H9 (cell line): ENCODE measurements at regions not wholly inside any gene's neighbourhood (a gene's known extent, or its start where the extent isn't known, plus 50 kb on each side); places are given as distances from the start of the nearest gene placed in this dataset.

ENCODE experiments used
- DNase-seq: peaks from one replicate; pipeline ENCODE4 v3.0.0-alpha.2; 2017
- H2AFZ ChIP-seq: one replicate; pipeline ENCODE4 v1.6.1; 2013; ENCODE audit warnings: mild to moderate bottlenecking, low read length, control low read depth, moderate library complexity
- H2AK5ac ChIP-seq: 2 replicates; pipeline ENCODE4 v1.6.1; 2013; ENCODE audit warnings: low read length, control low read depth, mixed read lengths; ENCODE audit not compliant: insufficient read length
- H2BK120ac ChIP-seq: one replicate; pipeline ENCODE4 v1.6.1; 2013; ENCODE audit warnings: low read depth, mild to moderate bottlenecking, low read length, control low read depth, inconsistent platforms; ENCODE audit not compliant: poor library complexity, severe bottlenecking
- H2BK12ac ChIP-seq: 2 replicates; pipeline ENCODE4 v1.6.1; 2013; ENCODE audit warnings: low read length, control low read depth, mixed read lengths, low read depth; ENCODE audit not compliant: insufficient read length
- H2BK15ac ChIP-seq: 2 replicates; pipeline ENCODE4 v1.6.1; 2013; ENCODE audit warnings: low read depth, low read length, control low read depth
- H2BK20ac ChIP-seq: one replicate; pipeline ENCODE4 v1.6.1; 2013; ENCODE audit warnings: low read depth, mild to moderate bottlenecking, low read length, control low read depth, inconsistent platforms; ENCODE audit not compliant: poor library complexity, severe bottlenecking
- H2BK5ac ChIP-seq: 2 replicates; pipeline ENCODE4 v1.6.1; 2013; ENCODE audit warnings: low read length, control low read depth, mixed read lengths; ENCODE audit not compliant: insufficient read length
- H3K14ac ChIP-seq: 2 replicates; pipeline ENCODE4 v1.6.1; 2013; ENCODE audit warnings: low read length, control low read depth; ENCODE audit not compliant: insufficient read depth
- H3K18ac ChIP-seq: 2 replicates; pipeline ENCODE4 v1.6.1; 2013; ENCODE audit warnings: low read depth, mild to moderate bottlenecking, mixed read lengths, low read length, control low read depth; ENCODE audit not compliant: insufficient read length
- H3K23ac ChIP-seq: 2 replicates; pipeline ENCODE4 v1.6.1; 2013; ENCODE audit warnings: low read length, control low read depth, mixed read lengths, low read depth; ENCODE audit not compliant: insufficient read length
- H3K23me2 ChIP-seq: 2 replicates; pipeline ENCODE4 v1.6.1; 2013; ENCODE audit warnings: low read depth, mild to moderate bottlenecking, mixed read lengths, low read length, control low read depth; ENCODE audit not compliant: insufficient read length, poor library complexity, severe bottlenecking
- H3K27ac ChIP-seq: 2 replicates; pipeline ENCODE4 v1.5.1; 2013; ENCODE audit warnings: low read length, control low read depth, mixed read lengths, low read depth; ENCODE audit not compliant: insufficient read length
- H3K27me3 ChIP-seq: 2 replicates; pipeline ENCODE4 v1.6.1; 2013; ENCODE audit warnings: low read length, control low read depth, inconsistent platforms; ENCODE audit not compliant: insufficient read depth
- H3K4ac ChIP-seq: 2 replicates; pipeline ENCODE4 v1.6.1; 2013; ENCODE audit warnings: low read depth, mild to moderate bottlenecking, control low read depth, inconsistent platforms, low read length, moderate library complexity
- H3K4me1 ChIP-seq: 2 replicates; pipeline ENCODE4 v1.6.1; 2013; ENCODE audit warnings: low read length, control low read depth, inconsistent platforms; ENCODE audit not compliant: insufficient read depth
- H3K4me2 ChIP-seq: 2 replicates; pipeline ENCODE4 v1.6.1; 2013; ENCODE audit warnings: low read length, control low read depth, mixed read lengths; ENCODE audit not compliant: insufficient read length, insufficient read depth
- H3K56ac ChIP-seq: 2 replicates; pipeline ENCODE4 v1.6.1; 2013; ENCODE audit warnings: low read depth, mild to moderate bottlenecking, mixed read lengths, low read length, control low read depth; ENCODE audit not compliant: insufficient read length
- H3K79me1 ChIP-seq: 2 replicates; pipeline ENCODE4 v1.6.1; 2013; ENCODE audit warnings: low read depth, mild to moderate bottlenecking, moderate library complexity, low read length, control low read depth, inconsistent platforms; ENCODE audit not compliant: insufficient read depth, poor library complexity, severe bottlenecking
- H3K79me2 ChIP-seq: 2 replicates; pipeline ENCODE4 v1.6.1; 2013; ENCODE audit warnings: low read length, control low read depth, inconsistent platforms; ENCODE audit not compliant: insufficient read depth
- H3K9ac ChIP-seq: 2 replicates; pipeline ENCODE4 v1.6.1; 2013; ENCODE audit warnings: low read length, control low read depth, mixed read lengths; ENCODE audit not compliant: insufficient read length; ENCODE audit errors: extremely low read depth
- H3K9me3 ChIP-seq: one replicate; pipeline ENCODE4 v1.6.1; 2013; ENCODE audit warnings: low read depth, low read length, inconsistent platforms; ENCODE audit not compliant: control insufficient read depth
- H3T11ph ChIP-seq: one replicate; pipeline ENCODE4 v1.6.1; 2013; ENCODE audit warnings: mild to moderate bottlenecking, low read length, control low read depth, inconsistent platforms
- H4K20me1 ChIP-seq: one replicate; pipeline ENCODE4 v1.6.1; 2013; ENCODE audit not compliant: control insufficient read depth, insufficient read length, insufficient read depth
- H4K5ac ChIP-seq: 2 replicates; pipeline ENCODE4 v1.6.1; 2013; ENCODE audit warnings: low read depth, mild to moderate bottlenecking, mixed read lengths, low read length, control low read depth; ENCODE audit not compliant: insufficient read length
- H4K8ac ChIP-seq: replicated peaks from 2 replicates; pipeline ENCODE4 v1.6.1; 2013; ENCODE audit warnings: low read length, control low read depth, mixed read lengths, low read depth; ENCODE audit not compliant: insufficient read length
- H4K91ac ChIP-seq: 2 replicates; pipeline ENCODE4 v1.6.1; 2013; ENCODE audit warnings: low read depth, mild to moderate bottlenecking, moderate library complexity, mixed read lengths, low read length, control low read depth; ENCODE audit not compliant: insufficient read length
- H3K27ac Mint-ChIP-seq, 3 experiments: 2 replicates in 2 of 3; 3 replicates in 1 of 3; pipeline ENCODE4 v1.8.0; 2020 to 2021; ENCODE audit warnings: mixed read lengths in 3 of 3, mild to moderate bottlenecking in 1 of 3, moderate library complexity in 1 of 3
- H3K27me3 Mint-ChIP-seq: 2 replicates; pipeline ENCODE4 v1.8.0; 2021; ENCODE audit warnings: low read depth, mild to moderate bottlenecking, moderate library complexity, mixed read lengths
- H3K36me3 Mint-ChIP-seq, 3 experiments: 2 replicates in 2 of 3; 3 replicates in 1 of 3; pipeline ENCODE4 v1.8.0; 2020 to 2021; ENCODE audit warnings: low read depth in 3 of 3, mixed read lengths in 3 of 3; ENCODE audit not compliant: insufficient read depth in 1 of 3
- H3K4me1 Mint-ChIP-seq, 2 experiments: 2 replicates each; pipeline ENCODE4 v1.8.0; 2020; ENCODE audit warnings: mixed read lengths in 2 of 2
- H3K4me3 Mint-ChIP-seq, 2 experiments: 2 replicates in 1 of 2; 3 replicates in 1 of 2; pipeline ENCODE4 v1.8.0; 2020 to 2021; ENCODE audit warnings: mild to moderate bottlenecking in 2 of 2, mixed read lengths in 2 of 2, moderate library complexity in 1 of 2
- H3K9me3 Mint-ChIP-seq, 2 experiments: 2 replicates in 1 of 2; 3 replicates in 1 of 2; pipeline ENCODE4 v1.8.0; 2020; ENCODE audit warnings: mild to moderate bottlenecking in 2 of 2, mixed read lengths in 2 of 2, moderate library complexity in 1 of 2
- WGBS: extraction: QIAGEN DNeasy Blood & Tissue Kit; methylation state at CpG from one replicate; pipeline ENCODE4 v1.1.7; 2013; ENCODE audit warnings: missing lambda C conversion rate, low lambda C conversion rate, mixed read lengths; ENCODE audit not compliant: insufficient read length; ENCODE audit errors: extremely low coverage; 5-methylcytosine and 5-hydroxymethylcytosine counted together
- TF ChIP-seq, protein P1 (sequence below): fragments of 200-600 bp; sonication (generic); conservative IDR thresholded peaks from 3 replicates; pipeline ENCODE4 v1.8.0; 2021; ENCODE audit warnings: antibody characterized with exemption, mild to moderate bottlenecking

DNA sequence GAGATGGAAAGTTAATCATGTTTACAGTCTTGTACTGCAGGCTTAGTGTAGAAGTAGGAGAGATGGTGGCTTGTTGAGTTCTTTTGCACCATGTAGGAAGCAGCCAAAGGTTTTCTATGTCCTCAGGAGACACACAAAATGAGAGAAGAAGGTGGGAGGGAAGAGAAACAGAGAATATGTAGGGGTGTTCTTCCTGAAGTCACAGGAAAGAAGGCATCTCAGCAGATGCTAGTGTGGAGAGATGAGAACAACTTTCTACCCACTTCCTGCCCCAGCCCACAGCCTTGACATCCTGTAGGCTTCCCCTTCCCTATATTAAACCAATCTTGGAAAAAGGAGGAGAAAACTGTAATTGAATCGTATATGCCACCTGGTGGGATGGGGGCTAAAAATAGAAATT is 217.0 kb downstream of the S1PR1 start:
- no peak overlapping the region for H3K9ac ChIP-seq
- H2BK5ac ChIP-seq, result no peak overlapping the region
- H3K4me1 ChIP-seq, result no peaks in the 10 kb centered on the region
- no peaks in the 10 kb centered on the region for H3K23me2 ChIP-seq
- no peak overlapping the region for H3K4me2 ChIP-seq
- Mint-ChIP-seq H3K27ac (no peak overlapping the region; a peak in 1 of 7 replicates), H3K4me1 (no peaks in the 10 kb centered on the region), H3K4me3 (no peak overlapping the region), H3K9me3 (no peaks in the 10 kb centered on the region; a peak in 2 of 5 replicates), H3K36me3 (no peaks in the 10 kb centered on the region), H3K27me3 (no peaks in the 10 kb centered on the region; the same call in 1 of the 2 replicates)
- no peak for DNase-seq
- H3T11ph ChIP-seq, result no peak overlapping the region
- TF ChIP-seq, protein P1, sequence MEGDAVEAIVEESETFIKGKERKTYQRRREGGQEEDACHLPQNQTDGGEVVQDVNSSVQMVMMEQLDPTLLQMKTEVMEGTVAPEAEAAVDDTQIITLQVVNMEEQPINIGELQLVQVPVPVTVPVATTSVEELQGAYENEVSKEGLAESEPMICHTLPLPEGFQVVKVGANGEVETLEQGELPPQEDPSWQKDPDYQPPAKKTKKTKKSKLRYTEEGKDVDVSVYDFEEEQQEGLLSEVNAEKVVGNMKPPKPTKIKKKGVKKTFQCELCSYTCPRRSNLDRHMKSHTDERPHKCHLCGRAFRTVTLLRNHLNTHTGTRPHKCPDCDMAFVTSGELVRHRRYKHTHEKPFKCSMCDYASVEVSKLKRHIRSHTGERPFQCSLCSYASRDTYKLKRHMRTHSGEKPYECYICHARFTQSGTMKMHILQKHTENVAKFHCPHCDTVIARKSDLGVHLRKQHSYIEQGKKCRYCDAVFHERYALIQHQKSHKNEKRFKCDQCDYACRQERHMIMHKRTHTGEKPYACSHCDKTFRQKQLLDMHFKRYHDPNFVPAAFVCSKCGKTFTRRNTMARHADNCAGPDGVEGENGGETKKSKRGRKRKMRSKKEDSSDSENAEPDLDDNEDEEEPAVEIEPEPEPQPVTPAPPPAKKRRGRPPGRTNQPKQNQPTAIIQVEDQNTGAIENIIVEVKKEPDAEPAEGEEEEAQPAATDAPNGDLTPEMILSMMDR, result no peak
- H4K8ac ChIP-seq, result no peak overlapping the region
- no peak overlapping the region for H3K18ac ChIP-seq
- H2BK120ac ChIP-seq, result no peak overlapping the region
- H4K20me1 ChIP-seq, result no peaks in the 10 kb centered on the region
- no peak overlapping the region for H2BK15ac ChIP-seq
- no peak overlapping the region for H2AFZ ChIP-seq
- no peak overlapping the region for H2AK5ac ChIP-seq
- no peak overlapping the region for H3K14ac ChIP-seq
- no peak overlapping the region for H4K5ac ChIP-seq
- no peaks in the 10 kb centered on the region for H3K27me3 ChIP-seq
- no peak overlapping the region for H3K27ac ChIP-seq
- H3K9me3 ChIP-seq, result no peaks in the 10 kb centered on the region
- no peaks in the 10 kb centered on the region for H3K79me2 ChIP-seq
- H3K23ac ChIP-seq, result no peak overlapping the region
- H3K79me1 ChIP-seq, result no peaks in the 10 kb centered on the region
- no peak overlapping the region for H3K56ac ChIP-seq
- WGBS, result no CpG with 5 or more reads among the region's 1 CpG
- H2BK12ac ChIP-seq, result no peak overlapping the region
- no peak overlapping the region for H3K4ac ChIP-seq
- no peak overlapping the region for H4K91ac ChIP-seq
- no peak overlapping the region for H2BK20ac ChIP-seq
